Stimulated activated CD4-positive, alpha-beta T cell treated with anti-CD3 and anti-CD28 coated beads, Interleukin-4, amount 100 ng/mL, for 48 hours (primary cell): ENCODE measurements at regions not wholly inside any gene's neighbourhood (a gene's known extent, or its start where the extent isn't known, plus 50 kb on each side); places are given as distances from the start of the nearest gene placed in this dataset.
"Not testable (repeated sequence)": the region's sequence is repeated elsewhere in the genome, so short reads cannot be mapped to it uniquely, and the experiment has no call there.

Experiments
- DNase-seq, 2 donors: peaks; one replicate each; pipeline ENCODE4 v3.0.0-alpha.2; 2020; ENCODE audit warnings: low read depth in 2 of 2

GRCh38 chr10:33038672-33039071 lies 80.6 kb upstream of the ITGB1 start:
- no peak for DNase-seq

GRCh38 chr10:33037726-33038125 lies 79.7 kb upstream of the ITGB1 start:
- no peak for DNase-seq

- no peak for DNase-seq
Observed at GRCh38 chr10:33036670-33037069, 78.6 kb upstream of the ITGB1 start.

DNA sequence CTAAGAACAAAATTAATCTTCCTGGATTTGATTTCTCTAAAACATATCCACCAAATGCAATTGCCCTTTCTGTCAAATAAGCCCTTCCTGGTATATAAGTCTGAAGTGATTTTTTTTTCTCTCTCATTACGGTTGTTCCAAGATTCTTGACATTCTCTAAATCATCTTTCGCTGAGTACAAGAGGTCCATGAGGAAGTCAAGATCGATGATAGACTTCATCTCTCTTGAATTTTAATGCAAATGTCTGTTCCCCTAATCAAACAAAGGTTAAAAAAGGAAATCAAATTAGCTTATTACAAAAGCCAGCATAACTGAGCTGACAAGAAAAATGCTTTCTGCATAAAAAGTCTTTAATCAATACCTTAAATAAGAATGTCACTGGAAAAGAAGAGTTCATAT lies 77.4 kb upstream of the ITGB1 start:
- DNase-seq, result no peak

GRCh38 chr10:33034931-33035330 lies 76.9 kb upstream of the ITGB1 start:
- no peak for DNase-seq

DNA sequence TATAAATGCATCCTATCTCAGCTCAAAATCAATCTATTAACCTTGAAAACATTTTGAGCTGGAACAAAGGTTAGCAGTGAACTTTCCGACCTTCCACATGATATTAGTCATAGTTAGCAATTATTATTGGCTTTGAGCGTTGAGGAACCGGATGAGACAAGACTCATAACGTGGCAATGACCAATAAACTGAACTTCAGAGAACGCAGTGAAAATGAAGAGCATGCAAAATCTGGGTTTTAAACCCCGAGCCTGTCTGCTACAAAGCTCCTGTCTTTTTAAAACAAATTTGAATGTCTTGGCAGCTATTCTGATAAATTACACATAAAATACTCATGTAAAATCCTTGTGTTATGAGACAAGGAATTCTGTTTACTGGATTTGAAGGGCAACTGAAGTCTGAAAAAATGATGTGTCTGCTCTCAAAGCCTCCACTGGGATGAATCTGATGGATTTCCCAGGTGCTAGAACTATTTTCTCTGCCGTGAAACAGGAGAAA lies 74.7 kb upstream of the ITGB1 start:
- DNase-seq, result no peak

DNA sequence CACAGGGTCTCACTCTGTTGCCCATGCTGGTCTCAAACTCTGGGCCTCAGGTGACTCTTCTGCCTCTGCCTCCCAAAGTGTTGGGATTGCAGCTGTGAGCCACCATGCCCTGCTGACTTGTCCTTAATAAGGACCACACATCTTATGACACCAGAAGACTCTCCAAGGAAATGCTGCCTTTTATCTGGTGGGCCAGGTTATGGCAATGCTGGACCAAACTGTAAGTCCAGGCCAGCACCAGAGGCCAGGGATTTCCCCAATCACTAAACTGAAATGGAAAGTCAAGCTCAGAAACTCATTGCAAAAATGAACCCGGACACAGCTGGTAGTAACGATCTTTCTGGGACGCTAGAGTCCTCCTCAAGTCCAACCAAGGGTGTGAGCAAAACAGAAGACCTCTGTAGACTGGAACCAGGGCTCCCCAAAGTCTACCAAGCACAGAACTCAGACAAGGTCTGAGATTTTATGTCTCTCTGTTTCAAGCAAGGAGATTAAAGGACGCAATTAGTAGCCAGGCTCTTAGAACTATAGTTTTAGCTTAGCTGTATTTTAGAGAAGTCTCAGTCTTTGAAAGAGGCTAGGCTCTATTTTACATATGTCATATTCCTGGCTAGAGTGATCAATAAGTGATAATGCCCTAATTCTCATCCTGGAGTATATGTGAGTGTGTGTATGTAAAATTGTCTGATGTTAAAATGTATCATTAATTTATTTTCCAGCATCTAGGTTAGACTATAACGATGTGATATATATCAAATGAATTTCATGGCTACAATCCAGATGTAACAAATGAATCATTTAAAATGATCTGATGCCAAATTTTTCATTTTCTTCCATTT lies 74.0 kb upstream of the ITGB1 start:
- DNase-seq, result no peak

- no peak for DNase-seq
Observed at GRCh38 chr10:33031171-33031570, 73.1 kb upstream of the ITGB1 start.

DNA sequence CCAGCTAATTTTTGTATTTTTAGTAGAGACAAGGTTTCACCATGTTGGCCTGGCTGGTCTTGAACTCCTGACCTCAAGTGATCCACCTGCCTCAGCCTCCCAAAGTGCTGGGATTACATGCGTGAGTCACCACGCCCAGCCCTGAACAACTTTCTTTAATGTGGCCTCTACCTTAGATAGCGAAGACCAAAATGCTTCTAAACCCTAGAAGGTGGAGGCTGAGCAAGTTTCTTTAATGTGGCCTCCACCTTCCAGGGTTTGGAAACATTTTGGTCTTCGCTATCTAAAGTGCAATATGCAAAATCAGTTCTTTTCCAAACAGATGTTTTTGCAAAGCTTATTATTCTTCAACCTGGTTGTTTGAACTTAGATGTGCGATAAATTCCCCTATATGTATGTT lies 70.5 kb upstream of the ITGB1 start:
- not testable (repeated sequence) for DNase-seq

GRCh38 chr10:33027088-33027487 lies 69.1 kb upstream of the ITGB1 start:
- no peak for DNase-seq

DNA sequence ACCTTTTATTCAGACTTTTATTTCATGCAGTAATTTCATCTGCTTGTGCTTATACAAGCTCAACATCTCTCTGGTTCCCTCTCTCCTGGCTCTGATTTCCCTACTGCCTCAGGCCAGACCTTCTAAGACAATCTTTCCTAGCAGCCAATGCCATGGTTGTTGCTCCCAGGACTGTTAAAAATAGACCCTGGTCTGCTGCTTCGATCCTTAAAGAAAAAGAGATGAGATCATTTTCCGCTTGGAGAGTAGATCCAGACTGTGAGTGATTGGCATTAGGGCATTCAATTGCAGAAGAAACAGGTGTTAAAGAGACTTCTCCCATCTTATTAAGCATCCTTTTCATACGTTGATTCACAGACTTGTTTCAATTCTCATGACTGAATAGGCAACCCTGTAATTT lies 68.4 kb upstream of the ITGB1 start:
- DNase-seq, result no peak

DNA sequence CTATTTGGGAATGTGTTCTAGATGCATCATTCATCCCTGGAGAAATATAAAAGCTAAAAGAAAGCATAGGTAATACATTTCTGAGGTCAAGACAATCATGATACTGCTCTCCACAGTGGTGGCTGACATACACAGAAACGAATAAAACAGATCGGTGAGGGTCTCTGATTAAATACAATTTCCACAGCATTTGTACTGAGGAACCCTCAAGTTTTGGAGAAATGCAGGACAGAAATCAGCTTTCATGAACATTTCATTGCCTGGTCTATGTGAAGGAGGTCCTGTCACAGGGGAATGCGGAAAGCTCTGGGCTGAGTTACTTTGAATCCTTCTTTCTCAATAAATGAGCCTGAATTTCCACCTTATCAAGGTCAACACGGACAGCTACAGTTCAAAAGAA lies 67.9 kb upstream of the ITGB1 start:
- DNase-seq, result no peak

GRCh38 chr10:33025039-33025438 lies 67.0 kb upstream of the ITGB1 start:
- no peak for DNase-seq

DNA sequence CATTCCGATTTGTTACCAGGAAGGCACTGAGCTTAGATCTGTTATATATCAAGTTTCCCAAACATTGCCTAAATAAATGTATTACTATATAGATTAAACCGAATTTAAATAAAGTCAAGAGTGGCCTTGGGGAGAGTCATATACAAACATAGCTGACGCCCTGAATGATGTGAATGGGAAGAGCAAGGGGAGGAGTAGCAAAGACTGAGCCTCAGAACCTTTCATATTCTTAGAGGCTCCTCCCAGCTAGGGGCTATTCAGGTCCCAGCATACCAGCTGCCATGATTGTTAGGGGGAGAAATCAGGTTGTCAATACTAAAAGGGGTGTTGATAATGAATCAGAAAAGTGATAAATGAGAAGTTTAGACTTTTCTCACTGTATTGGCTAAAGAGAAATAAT lies 64.7 kb upstream of the ITGB1 start:
- DNase-seq, result no peak

DNA sequence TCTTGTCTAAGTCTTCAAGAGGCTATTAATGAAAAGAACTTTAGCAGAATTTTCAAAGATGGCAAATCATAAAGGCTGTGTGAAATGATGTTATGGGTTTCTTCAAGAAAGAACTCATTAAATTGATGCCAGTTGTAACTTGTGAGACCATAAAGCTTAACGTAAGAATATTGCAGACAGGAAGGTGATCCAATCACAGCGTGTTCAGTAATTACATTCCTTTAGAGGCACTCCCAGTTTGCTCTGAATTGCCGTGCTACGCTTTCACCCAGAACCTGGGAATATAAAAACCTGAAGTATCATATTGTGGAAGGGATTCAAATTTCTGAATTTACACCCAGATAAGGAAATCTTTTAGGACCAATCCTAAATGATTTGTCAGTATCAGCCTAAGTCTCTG lies 64.1 kb upstream of the ITGB1 start:
- DNase-seq, result no peak

- DNase-seq, result no peak
Observed at GRCh38 chr10:33016988-33017387, 59.0 kb upstream of the ITGB1 start.

DNA sequence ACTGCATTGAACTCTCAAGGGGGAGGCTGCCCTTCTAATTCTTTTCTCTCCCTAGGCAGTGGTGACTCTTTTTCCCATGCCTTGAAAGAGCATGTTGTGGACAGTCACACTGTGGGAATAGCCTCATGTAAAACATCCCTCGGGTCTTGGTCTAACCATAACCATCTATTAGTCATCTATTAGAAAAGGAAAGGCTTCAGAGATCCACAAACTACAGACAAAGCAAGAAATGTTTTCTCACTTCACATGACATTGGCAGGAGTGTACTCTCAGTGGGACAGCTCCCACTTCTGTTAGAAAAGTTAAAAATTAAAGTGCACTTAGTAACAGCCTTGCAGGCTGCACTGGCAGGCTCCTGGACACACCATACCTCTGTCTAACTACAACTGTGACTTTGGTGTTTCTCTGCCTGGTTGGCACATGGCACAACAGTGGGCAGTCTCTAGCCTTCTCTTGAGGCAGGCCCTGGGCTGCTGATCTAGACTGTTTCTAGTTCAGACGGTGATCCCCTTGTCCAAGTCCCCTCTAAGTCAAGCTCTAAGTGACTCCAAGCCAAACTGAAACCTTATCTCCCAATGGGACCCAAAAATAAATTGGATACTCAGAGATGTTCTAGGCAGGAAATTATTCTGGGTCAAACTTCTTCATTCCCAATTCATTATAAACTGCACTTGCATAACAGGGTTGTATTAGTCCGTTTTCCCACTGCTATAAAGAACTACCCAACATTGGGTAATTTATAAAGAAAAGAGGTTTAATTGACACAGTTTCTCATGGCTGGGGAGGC lies 57.9 kb upstream of the ITGB1 start:
- no peak for DNase-seq

DNA sequence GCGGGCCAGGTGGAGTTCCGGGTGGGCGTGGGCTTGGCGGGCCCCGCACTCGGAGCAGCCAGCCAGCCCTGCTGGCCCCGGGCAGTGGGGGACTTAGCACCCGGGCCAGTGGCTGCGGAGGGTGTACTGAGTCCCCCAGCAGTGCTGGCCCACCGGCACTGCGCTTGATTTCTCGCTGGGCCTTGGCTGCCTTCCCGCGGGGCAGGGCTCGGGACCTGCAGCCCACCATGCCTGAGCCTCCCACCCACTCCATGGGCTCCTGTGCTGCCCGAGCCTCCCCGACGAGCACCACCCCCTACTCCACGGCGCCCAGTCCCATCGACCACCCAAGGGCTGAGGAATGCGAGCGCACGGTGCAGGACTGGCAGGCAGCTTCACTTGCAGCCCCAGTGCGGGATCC lies 55.3 kb upstream of the ITGB1 start:
- not testable (repeated sequence) for DNase-seq

DNA sequence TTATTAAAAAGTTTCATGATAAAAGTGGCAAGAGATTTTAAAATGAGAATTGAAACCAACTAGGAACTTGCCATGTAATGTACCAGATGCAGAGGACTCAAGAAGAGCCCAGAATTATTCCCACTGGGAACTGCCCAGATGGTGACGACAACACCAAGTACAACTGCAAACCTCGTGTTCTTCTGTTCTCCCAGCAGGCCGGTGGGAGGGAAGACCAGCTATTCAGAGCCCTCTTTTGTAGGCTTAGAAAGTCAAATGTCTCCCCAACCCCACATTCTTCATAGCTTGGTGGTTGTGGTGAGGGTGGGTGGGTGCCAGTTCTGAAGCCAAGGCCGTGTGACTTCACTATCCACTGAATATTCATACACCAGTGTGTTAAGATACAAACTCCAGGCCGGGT lies 54.3 kb upstream of the ITGB1 start:
- DNase-seq, result no peak

DNA sequence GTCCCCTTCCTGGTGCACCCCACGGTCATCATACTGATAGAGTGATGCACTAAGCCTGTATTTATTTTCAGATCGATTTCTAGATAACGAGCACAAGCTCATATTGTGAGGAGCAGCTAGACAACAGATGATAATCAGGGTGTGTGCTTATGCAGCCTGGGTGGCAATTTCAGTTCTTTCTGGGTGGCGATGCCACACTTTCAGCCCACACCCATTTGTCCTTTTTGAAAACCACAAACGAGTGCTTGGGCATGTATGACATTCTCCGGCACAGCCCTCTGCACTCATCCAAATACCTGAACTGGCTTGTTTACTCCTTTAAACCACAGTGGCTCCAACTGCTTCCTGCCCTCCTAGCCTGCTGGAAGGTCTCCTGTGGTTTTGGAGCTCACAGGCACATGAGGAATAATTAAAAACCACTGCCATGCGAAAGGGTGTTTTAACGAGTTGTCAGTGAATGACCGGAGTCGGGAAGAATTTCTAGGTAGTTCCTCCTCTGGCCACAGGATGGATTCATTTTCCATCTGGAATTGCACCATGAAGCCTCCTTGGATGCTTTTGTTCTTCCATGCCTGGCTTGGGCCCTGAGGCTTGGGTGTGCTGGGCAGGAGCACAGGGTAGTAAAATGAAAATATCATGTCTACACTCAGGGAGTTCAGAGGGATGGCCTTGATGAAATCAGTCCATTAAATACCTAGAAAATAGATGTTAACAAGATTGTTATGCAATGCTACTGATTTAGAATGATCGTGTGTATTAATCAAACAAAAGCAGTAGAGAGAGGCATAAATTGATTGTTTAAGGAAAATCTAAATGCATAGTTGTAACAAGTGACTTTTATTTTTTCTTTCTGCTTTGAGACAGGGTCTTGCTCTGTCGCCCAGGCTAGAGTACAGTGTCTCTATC lies 52.4 kb upstream of the ITGB1 start:
- no peak for DNase-seq

GRCh38 chr10:33009244-33010131 lies 51.5 kb upstream of the ITGB1 start:
- no peak for DNase-seq
